ENCODE measurements at regions not wholly inside any gene's neighbourhood (a gene's known extent, or its start where the extent isn't known, plus 50 kb on each side); places are given as distances from the start of the nearest gene placed in this dataset.
A peak's percentile ranks its signal among the peaks of the same experiment; 100 is the strongest.

DNA sequence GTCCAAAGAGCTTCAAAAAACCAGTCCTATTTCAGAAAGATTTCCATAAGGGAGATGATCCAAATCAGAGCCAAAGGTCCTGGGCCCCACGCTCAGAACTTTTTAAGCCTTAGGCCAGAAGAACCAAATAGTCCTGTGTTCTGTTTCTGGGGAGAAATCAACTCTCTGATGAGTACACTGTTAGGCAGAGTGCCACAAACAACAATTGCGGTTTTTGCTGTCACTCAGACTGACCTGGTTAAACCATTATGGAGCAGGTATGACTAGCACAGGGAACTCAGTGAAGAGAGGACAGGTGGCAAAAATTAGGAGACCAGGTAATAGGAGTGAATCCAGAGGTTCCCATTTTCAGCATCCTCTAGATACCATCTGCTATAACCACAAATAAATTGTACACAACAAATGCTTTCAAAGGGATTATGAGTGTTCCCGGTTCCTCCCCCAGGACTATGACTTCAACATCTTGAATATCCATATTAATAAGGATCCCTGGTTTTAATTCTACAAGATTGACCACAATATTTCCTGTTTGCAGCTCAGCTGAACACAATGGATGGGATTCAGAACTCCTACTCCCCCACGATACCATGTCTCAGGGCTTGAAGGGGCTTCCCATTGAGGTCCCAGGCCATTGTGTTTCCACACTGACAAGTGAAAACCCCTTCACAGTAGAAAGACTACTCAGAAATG is 52.1 kb upstream of the FREM1 start:
- DNase-seq (ENCODE audit: low read depth), result peak; percentile 36
- no peak overlapping the region for H3K4me3 ChIP-seq (ENCODE audit: low read length)
- TF ChIP-seq, protein P1, sequence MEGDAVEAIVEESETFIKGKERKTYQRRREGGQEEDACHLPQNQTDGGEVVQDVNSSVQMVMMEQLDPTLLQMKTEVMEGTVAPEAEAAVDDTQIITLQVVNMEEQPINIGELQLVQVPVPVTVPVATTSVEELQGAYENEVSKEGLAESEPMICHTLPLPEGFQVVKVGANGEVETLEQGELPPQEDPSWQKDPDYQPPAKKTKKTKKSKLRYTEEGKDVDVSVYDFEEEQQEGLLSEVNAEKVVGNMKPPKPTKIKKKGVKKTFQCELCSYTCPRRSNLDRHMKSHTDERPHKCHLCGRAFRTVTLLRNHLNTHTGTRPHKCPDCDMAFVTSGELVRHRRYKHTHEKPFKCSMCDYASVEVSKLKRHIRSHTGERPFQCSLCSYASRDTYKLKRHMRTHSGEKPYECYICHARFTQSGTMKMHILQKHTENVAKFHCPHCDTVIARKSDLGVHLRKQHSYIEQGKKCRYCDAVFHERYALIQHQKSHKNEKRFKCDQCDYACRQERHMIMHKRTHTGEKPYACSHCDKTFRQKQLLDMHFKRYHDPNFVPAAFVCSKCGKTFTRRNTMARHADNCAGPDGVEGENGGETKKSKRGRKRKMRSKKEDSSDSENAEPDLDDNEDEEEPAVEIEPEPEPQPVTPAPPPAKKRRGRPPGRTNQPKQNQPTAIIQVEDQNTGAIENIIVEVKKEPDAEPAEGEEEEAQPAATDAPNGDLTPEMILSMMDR (IDR thresholded peaks at IDR 0.05; ENCODE audit: insufficient read depth, low read depth, low read length, missing control alignments), result no peak

DNA sequence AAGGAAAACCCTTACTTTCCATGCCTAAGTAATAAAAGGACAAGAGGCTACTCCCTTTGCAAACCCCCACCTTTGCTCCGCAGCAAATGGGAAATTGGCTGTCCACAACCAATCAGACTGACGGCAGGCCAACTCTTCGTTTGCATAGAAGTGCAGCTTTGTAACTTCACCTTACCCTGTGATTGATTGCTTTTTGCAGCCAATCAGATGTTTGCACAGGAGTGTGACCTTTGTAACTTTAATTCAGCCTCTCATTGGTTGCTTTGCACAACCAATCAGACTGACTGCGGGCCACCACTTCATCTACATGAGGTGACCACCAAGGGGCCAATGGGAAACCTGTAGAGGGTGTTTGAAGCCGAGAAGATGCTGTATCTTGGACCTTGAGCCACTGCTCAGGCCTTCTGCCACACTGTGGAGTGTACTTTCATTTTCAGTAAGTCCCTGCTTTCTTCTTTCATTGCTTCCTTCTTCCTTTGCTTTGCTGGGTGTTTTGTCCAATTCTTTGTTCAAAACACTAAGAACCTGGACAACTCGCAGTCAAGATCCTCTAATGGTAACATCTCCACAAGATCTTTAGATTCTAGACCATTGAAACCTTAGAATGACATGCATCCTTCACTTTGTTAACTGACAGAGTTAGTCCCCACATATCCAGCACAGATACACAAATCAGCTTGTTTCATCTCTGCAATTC is 51.3 kb upstream of the FREM1 start:
- TF ChIP-seq, protein P1 (IDR thresholded peaks at IDR 0.05; ENCODE audit: insufficient read depth, low read depth, low read length, missing control alignments), result no peak
- no peak for DNase-seq (ENCODE audit: low read depth)
- H3K4me3 ChIP-seq (ENCODE audit: low read length), result no peak overlapping the region

DNA sequence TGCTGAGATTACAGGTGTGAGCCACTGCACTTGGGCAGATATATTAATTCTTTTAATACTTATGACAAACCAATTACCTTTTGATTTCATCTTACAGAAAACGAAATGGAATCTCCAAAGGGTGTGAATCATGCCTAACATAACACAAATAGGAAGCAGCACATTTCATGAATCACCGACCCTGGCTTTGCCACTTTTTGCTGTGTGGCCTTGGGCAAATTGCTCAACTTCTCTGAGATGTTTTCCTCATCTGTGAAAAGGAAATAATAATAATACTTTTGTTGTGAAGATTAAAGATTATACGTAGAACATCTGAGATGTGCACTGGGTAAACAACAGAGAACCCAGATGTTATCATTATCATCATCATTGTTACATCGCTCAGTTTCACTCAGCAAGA is 50.7 kb upstream of the FREM1 start:
- no peak overlapping the region for H3K4me3 ChIP-seq (ENCODE audit: low read length)
- peak; percentile 62 for DNase-seq (ENCODE audit: low read depth)
- TF ChIP-seq, protein P1 (IDR thresholded peaks at IDR 0.05; ENCODE audit: insufficient read depth, low read depth, low read length, missing control alignments), result no peak
